A673 (cell line): ENCODE measurements at regions not wholly inside any gene's neighbourhood (a gene's known extent, or its start where the extent isn't known, plus 50 kb on each side); places are given as distances from the start of the nearest gene placed in this dataset.

ENCODE experiments used
- CTCF ChIP-seq: fragments of 300-800, 200-600 bp; sonication (generic); conservative IDR thresholded peaks from 2 replicates; pipeline ENCODE4 v1.5.1; 2017; ENCODE audit warnings: low read depth, mild to moderate bottlenecking, antibody characterized with exemption, low read length, moderate library complexity, mixed read lengths
- EZH2 ChIP-seq: fragments of 200-600 bp; sonication (generic); IDR thresholded peaks from 2 replicates; pipeline ENCODE4 v1.6.1; 2017; ENCODE audit warnings: borderline replicate concordance, low read depth, mild to moderate bottlenecking, mixed read lengths, antibody characterized with exemption, low read length; ENCODE audit not compliant: poor library complexity, severe bottlenecking

- TF ChIP-seq CTCF (no peak), EZH2 (no peak)
Observed at GRCh38 chr5:131021646-131022045, 143.4 kb downstream of the HINT1 start.
